ENCODE measurements at regions not wholly inside any gene's neighbourhood (a gene's known extent, or its start where the extent isn't known, plus 50 kb on each side); places are given as distances from the start of the nearest gene placed in this dataset.

GRCh38 chr6:117072781-117073180 is 192.6 kb upstream of the VGLL2 start:
- H4K91ac ChIP-seq (ENCODE audit: low read length): no peak overlapping the region
- no peaks in the 10 kb centered on the region for H3K79me1 ChIP-seq (replicated peaks; ENCODE audit: low read length, poor library complexity, severe bottlenecking)
- no peaks in the 10 kb centered on the region for H3K36me3 ChIP-seq (ENCODE audit: control insufficient read depth in 1 of 2, insufficient read depth in 2 of 2, low read depth in 1 of 2, low read length in 2 of 2)
- no peak overlapping the region for H2BK12ac ChIP-seq (ENCODE audit: low read length in 2 of 2)
- H2BK5ac ChIP-seq (ENCODE audit: low read depth, low read length, poor library complexity, severe bottlenecking): no peak overlapping the region
- H3K9ac ChIP-seq (ENCODE audit: low read length): no peak overlapping the region
- H3K14ac ChIP-seq (ENCODE audit: low read length in 2 of 2): no peak overlapping the region
- H3K27me3 ChIP-seq (ENCODE audit: control insufficient read depth in 1 of 2, insufficient read depth in 1 of 2, low read length in 2 of 2): no peaks in the 10 kb centered on the region
- H3K4me2 ChIP-seq (ENCODE audit: low read length, poor library complexity, severe bottlenecking): no peak overlapping the region
- no peak overlapping the region for H3K27ac ChIP-seq (ENCODE audit: low read length, poor library complexity, severe bottlenecking)
- no peak overlapping the region for H2AK5ac ChIP-seq (ENCODE audit: low read length, severe bottlenecking)
- no peak overlapping the region for H3K18ac ChIP-seq (ENCODE audit: low read depth in 1 of 2, low read length in 2 of 2)
- H3K23ac ChIP-seq (ENCODE audit: low read length in 2 of 2): no peak overlapping the region
- H3K4me1 ChIP-seq (ENCODE audit: control insufficient read depth, insufficient read depth, low read depth, low read length): no peaks in the 10 kb centered on the region
- no peak overlapping the region for H3K4ac ChIP-seq (ENCODE audit: low read depth in 1 of 2, low read length in 2 of 2)
- H4K8ac ChIP-seq (ENCODE audit: low read length): no peak overlapping the region
- 36% methylated on average over 5 of the region's 5 CpGs for WGBS
- peaks cover 5% of the 10 kb centered on the region for H3K9me3 ChIP-seq (ENCODE audit: control insufficient read depth, low read length)
- no peak overlapping the region for H2BK120ac ChIP-seq (ENCODE audit: low read depth, low read length)
- no peak overlapping the region for H3K4me3 ChIP-seq (ENCODE audit: insufficient read depth in 1 of 2, low read depth in 1 of 2, low read length in 2 of 2)
- DNase-seq: no peak
- no peak overlapping the region for H2AFZ ChIP-seq (ENCODE audit: low read depth, low read length)
- H2BK15ac ChIP-seq (ENCODE audit: low read depth, poor library complexity, severe bottlenecking): no peak overlapping the region

GRCh38 chr6:117074672-117075071 is 190.7 kb upstream of the VGLL2 start:
- Histone ChIP-seq H2BK120ac (ENCODE audit: low read depth, low read length) (no peak overlapping the region), H3K4ac (ENCODE audit: low read depth in 1 of 2, low read length in 2 of 2) (no peak overlapping the region), H4K8ac (ENCODE audit: low read length) (no peak overlapping the region), H3K4me1 (ENCODE audit: control insufficient read depth, insufficient read depth, low read depth, low read length) (no peaks in the 10 kb centered on the region), H3K27ac (ENCODE audit: low read length, poor library complexity, severe bottlenecking) (no peak overlapping the region), H3K9ac (ENCODE audit: low read length) (no peak overlapping the region), H3K14ac (ENCODE audit: low read length in 2 of 2) (no peak overlapping the region), H4K91ac (ENCODE audit: low read length) (no peak overlapping the region), H2BK15ac (ENCODE audit: low read depth, poor library complexity, severe bottlenecking) (no peak overlapping the region), H2BK5ac (ENCODE audit: low read depth, low read length, poor library complexity, severe bottlenecking) (no peak overlapping the region), H3K27me3 (ENCODE audit: control insufficient read depth in 1 of 2, insufficient read depth in 1 of 2, low read length in 2 of 2) (no peaks in the 10 kb centered on the region), H3K18ac (ENCODE audit: low read depth in 1 of 2, low read length in 2 of 2) (no peak overlapping the region), H2AFZ (ENCODE audit: low read depth, low read length) (no peak overlapping the region), H3K9me3 (ENCODE audit: control insufficient read depth, low read length) (peaks cover 5% of the 10 kb centered on the region), H3K23ac (ENCODE audit: low read length in 2 of 2) (no peak overlapping the region), H3K36me3 (ENCODE audit: control insufficient read depth in 1 of 2, insufficient read depth in 2 of 2, low read depth in 1 of 2, low read length in 2 of 2) (no peaks in the 10 kb centered on the region), H2AK5ac (ENCODE audit: low read length, severe bottlenecking) (no peak overlapping the region), H2BK12ac (ENCODE audit: low read length in 2 of 2) (no peak overlapping the region), H3K4me2 (ENCODE audit: low read length, poor library complexity, severe bottlenecking) (no peak overlapping the region), H3K79me1 (replicated peaks; ENCODE audit: low read length, poor library complexity, severe bottlenecking) (no peaks in the 10 kb centered on the region), H3K4me3 (ENCODE audit: insufficient read depth in 1 of 2, low read depth in 1 of 2, low read length in 2 of 2) (no peak overlapping the region)
- no peak for DNase-seq
- 20% methylated on average over 1 of the region's 5 CpGs for WGBS

GRCh38 chr6:117075218-117075617 is 190.1 kb upstream of the VGLL2 start:
- H2BK15ac ChIP-seq (ENCODE audit: low read depth, poor library complexity, severe bottlenecking): no peak overlapping the region
- H3K4ac ChIP-seq (ENCODE audit: low read depth in 1 of 2, low read length in 2 of 2): no peak overlapping the region
- WGBS: 84% methylated on average over 3 of the region's 5 CpGs
- H3K23ac ChIP-seq (ENCODE audit: low read length in 2 of 2): no peak overlapping the region
- no peak overlapping the region for H3K18ac ChIP-seq (ENCODE audit: low read depth in 1 of 2, low read length in 2 of 2)
- H2BK5ac ChIP-seq (ENCODE audit: low read depth, low read length, poor library complexity, severe bottlenecking): no peak overlapping the region
- H3K4me2 ChIP-seq (ENCODE audit: low read length, poor library complexity, severe bottlenecking): no peak overlapping the region
- no peak overlapping the region for H2BK120ac ChIP-seq (ENCODE audit: low read depth, low read length)
- H3K4me1 ChIP-seq (ENCODE audit: control insufficient read depth, insufficient read depth, low read depth, low read length): no peaks in the 10 kb centered on the region
- no peak overlapping the region for H4K91ac ChIP-seq (ENCODE audit: low read length)
- H2BK12ac ChIP-seq (ENCODE audit: low read length in 2 of 2): no peak overlapping the region
- H3K9me3 ChIP-seq (ENCODE audit: control insufficient read depth, low read length): peaks cover 5% of the 10 kb centered on the region
- no peak overlapping the region for H3K14ac ChIP-seq (ENCODE audit: low read length in 2 of 2)
- H3K36me3 ChIP-seq (ENCODE audit: control insufficient read depth in 1 of 2, insufficient read depth in 2 of 2, low read depth in 1 of 2, low read length in 2 of 2): no peaks in the 10 kb centered on the region
- no peak overlapping the region for H4K8ac ChIP-seq (ENCODE audit: low read length)
- H3K27me3 ChIP-seq (ENCODE audit: control insufficient read depth in 1 of 2, insufficient read depth in 1 of 2, low read length in 2 of 2): no peaks in the 10 kb centered on the region
- H3K27ac ChIP-seq (ENCODE audit: low read length, poor library complexity, severe bottlenecking): no peak overlapping the region
- H3K4me3 ChIP-seq (ENCODE audit: insufficient read depth in 1 of 2, low read depth in 1 of 2, low read length in 2 of 2): no peak overlapping the region
- no peak overlapping the region for H3K9ac ChIP-seq (ENCODE audit: low read length)
- H2AFZ ChIP-seq (ENCODE audit: low read depth, low read length): no peak overlapping the region
- no peak for DNase-seq
- no peaks in the 10 kb centered on the region for H3K79me1 ChIP-seq (replicated peaks; ENCODE audit: low read length, poor library complexity, severe bottlenecking)
- H2AK5ac ChIP-seq (ENCODE audit: low read length, severe bottlenecking): no peak overlapping the region

GRCh38 chr6:117076076-117076475 is 189.3 kb upstream of the VGLL2 start:
- Histone ChIP-seq H4K91ac (ENCODE audit: low read length) (no peak overlapping the region), H3K4ac (ENCODE audit: low read depth in 1 of 2, low read length in 2 of 2) (no peak overlapping the region), H3K27me3 (ENCODE audit: control insufficient read depth in 1 of 2, insufficient read depth in 1 of 2, low read length in 2 of 2) (no peaks in the 10 kb centered on the region), H3K27ac (ENCODE audit: low read length, poor library complexity, severe bottlenecking) (no peak overlapping the region), H2AFZ (ENCODE audit: low read depth, low read length) (no peak overlapping the region), H3K79me1 (replicated peaks; ENCODE audit: low read length, poor library complexity, severe bottlenecking) (no peaks in the 10 kb centered on the region), H2BK120ac (ENCODE audit: low read depth, low read length) (no peak overlapping the region), H3K4me3 (ENCODE audit: insufficient read depth in 1 of 2, low read depth in 1 of 2, low read length in 2 of 2) (no peak overlapping the region), H3K36me3 (ENCODE audit: control insufficient read depth in 1 of 2, insufficient read depth in 2 of 2, low read depth in 1 of 2, low read length in 2 of 2) (no peaks in the 10 kb centered on the region), H2BK15ac (ENCODE audit: low read depth, poor library complexity, severe bottlenecking) (no peak overlapping the region), H2BK12ac (ENCODE audit: low read length in 2 of 2) (no peak overlapping the region), H3K14ac (ENCODE audit: low read length in 2 of 2) (no peak overlapping the region), H3K9ac (ENCODE audit: low read length) (no peak overlapping the region), H3K23ac (ENCODE audit: low read length in 2 of 2) (no peak overlapping the region), H4K8ac (ENCODE audit: low read length) (no peak overlapping the region), H2BK5ac (ENCODE audit: low read depth, low read length, poor library complexity, severe bottlenecking) (no peak overlapping the region), H3K18ac (ENCODE audit: low read depth in 1 of 2, low read length in 2 of 2) (no peak overlapping the region), H2AK5ac (ENCODE audit: low read length, severe bottlenecking) (no peak overlapping the region), H3K9me3 (ENCODE audit: control insufficient read depth, low read length) (peaks cover 5% of the 10 kb centered on the region), H3K4me2 (ENCODE audit: low read length, poor library complexity, severe bottlenecking) (no peak overlapping the region), H3K4me1 (ENCODE audit: control insufficient read depth, insufficient read depth, low read depth, low read length) (no peaks in the 10 kb centered on the region)
- DNase-seq: no peak
- 0% methylated on average over 2 of the region's 3 CpGs for WGBS
